H1 (cell line): ENCODE measurements at regions not wholly inside any gene's neighbourhood (a gene's known extent, or its start where the extent isn't known, plus 50 kb on each side); places are given as distances from the start of the nearest gene placed in this dataset.
A peak's percentile ranks its signal among the peaks of the same experiment; 100 is the strongest.
"Not testable (repeated sequence)": the region's sequence is repeated elsewhere in the genome, so short reads cannot be mapped to it uniquely, and the experiment has no call there.

Experiments
- CTCF ChIA-PET: fragments of 300-600 bp; sonication (Branson Sonifier 250); formaldehyde crosslinking; loops from one replicate; lab custom pipeline; 2021; ENCODE audit not compliant: partially characterized antibody; lab: Charles Lee
- POLR2A ChIA-PET: fragments of 300-600 bp; sonication (Branson Sonifier 250); formaldehyde crosslinking; loops from one replicate; lab custom pipeline; 2021; ENCODE audit warnings: inconsistent platforms; ENCODE audit not compliant: partially characterized antibody; lab: Charles Lee
- DNase-seq, 2 experiments: peaks; one replicate each; pipeline versions ENCODE4 v3.0.0 to v3.0.0-alpha.2; 2010 to 2022; ENCODE audit warnings: low spot score in 2 of 2, low read depth in 1 of 2, mixed read lengths in 1 of 2
- FAIRE-seq: peaks from 2 replicates; lab custom pipeline; 2011; peaks lifted over from hg19 to GRCh38; lab: Jason Lieb, UNC
- H2AFZ ChIP-seq: 2 replicates; pipeline ENCODE4 v1.8.1; 2012; ENCODE audit warnings: low read length, inconsistent platforms
- H2AK5ac ChIP-seq: 2 replicates; pipeline ENCODE4 v1.6.1; 2013; ENCODE audit warnings: low read depth, low read length
- H2BK120ac ChIP-seq: replicated peaks from 2 replicates; pipeline ENCODE3; 2013; ENCODE audit warnings: low read depth, low read length, inconsistent platforms
- H2BK12ac ChIP-seq: 2 replicates; pipeline ENCODE4 v1.6.1; 2013; ENCODE audit warnings: low read depth, low read length
- H2BK15ac ChIP-seq: 2 replicates; pipeline ENCODE4 v1.6.1; 2013; ENCODE audit warnings: low read length
- H2BK20ac ChIP-seq: 2 replicates; pipeline ENCODE4 v1.6.1; 2013; ENCODE audit warnings: low read length
- H2BK5ac ChIP-seq: 2 replicates; pipeline ENCODE4 v1.6.1; 2013; ENCODE audit warnings: low read depth, low read length
- H3K14ac ChIP-seq: 2 replicates; pipeline ENCODE4 v1.6.1; 2013; ENCODE audit warnings: inconsistent platforms; ENCODE audit not compliant: insufficient read length
- H3K18ac ChIP-seq: 2 replicates; pipeline ENCODE4 v1.6.1; 2013; ENCODE audit warnings: low read length; ENCODE audit errors: extremely low read depth
- H3K23ac ChIP-seq: 2 replicates; pipeline ENCODE4 v1.6.1; 2013; ENCODE audit warnings: inconsistent platforms; ENCODE audit not compliant: insufficient read length
- H3K23me2 ChIP-seq: 2 replicates; pipeline ENCODE4 v1.6.1; 2013; ENCODE audit warnings: low read depth, low read length
- H3K27ac ChIP-seq: 2 replicates; pipeline ENCODE4 v1.6.1; 2011; ENCODE audit warnings: low read depth, low read length, inconsistent platforms
- H3K27me3 ChIP-seq, 4 experiments: replicated peaks in 1 of 4; 1 replicate in 1 of 4; 2 replicates in 3 of 4; pipeline versions ENCODE4 v1.6.1 to v1.8.1; 2011 to 2013; ENCODE audit warnings: low read length in 3 of 4, mild to moderate bottlenecking in 3 of 4, inconsistent platforms in 2 of 4, mixed read lengths in 2 of 4, moderate library complexity in 1 of 4; ENCODE audit not compliant: control insufficient read depth in 3 of 4, insufficient read depth in 3 of 4; ENCODE audit errors: extremely low read depth in 1 of 4
- H3K36me3 ChIP-seq, 4 experiments: 2 replicates each; pipeline versions ENCODE4 v1.6.1 to v1.8.1; 2011 to 2013; ENCODE audit warnings: mild to moderate bottlenecking in 4 of 4, low read length in 3 of 4, moderate library complexity in 2 of 4, control low read depth in 1 of 4, inconsistent platforms in 1 of 4; ENCODE audit not compliant: insufficient read depth in 4 of 4, control insufficient read depth in 2 of 4
- H3K4ac ChIP-seq: replicated peaks from 2 replicates; pipeline ENCODE3; 2013; ENCODE audit warnings: low read length, low read depth, mixed read lengths, inconsistent platforms; ENCODE audit not compliant: insufficient read length
- H3K4me1 ChIP-seq, 4 experiments: replicated peaks in 1 of 4; 1 replicate in 1 of 4; 2 replicates in 3 of 4; pipeline versions ENCODE4 v1.6.1 to v1.8.1; 2011 to 2013; ENCODE audit warnings: low read length in 3 of 4, inconsistent platforms in 2 of 4, mixed read lengths in 1 of 4; ENCODE audit not compliant: insufficient read depth in 4 of 4, control insufficient read depth in 3 of 4
- H3K4me2 ChIP-seq, 2 experiments: 2 replicates each; pipeline versions ENCODE4 v1.6.1 to v1.8.1; 2011 to 2013; ENCODE audit warnings: low read depth in 2 of 2, low read length in 2 of 2, control low read depth in 1 of 2, inconsistent platforms in 1 of 2, mild to moderate bottlenecking in 1 of 2; ENCODE audit not compliant: insufficient read depth in 1 of 2
- H3K4me3 ChIP-seq, 4 experiments: fragments of 200-600, 300-600 bp in 1 of 4; sonication (generic), shearing (Covaris generic), sonication (Bioruptor Twin) in 1 of 4; 2 replicates each; pipeline versions ENCODE4 v1.5.1 to v1.8.1; 2011 to 2016; ENCODE audit warnings: low read length in 4 of 4, low read depth in 3 of 4, control low read depth in 2 of 4, inconsistent platforms in 2 of 4, mild to moderate bottlenecking in 2 of 4, mixed read lengths in 1 of 4, moderate library complexity in 1 of 4; ENCODE audit not compliant: insufficient read depth in 2 of 4; ENCODE audit errors: extremely low read depth in 1 of 4
- H3K56ac ChIP-seq: replicated peaks from 2 replicates; pipeline ENCODE3; 2013; ENCODE audit warnings: low read depth, mild to moderate bottlenecking, mixed read lengths, low read length, inconsistent platforms; ENCODE audit not compliant: insufficient read length
- H3K79me1 ChIP-seq: 2 replicates; pipeline ENCODE4 v1.6.1; 2013; ENCODE audit warnings: low read depth, low read length, control low read depth
- H3K79me2 ChIP-seq, 2 experiments: 2 replicates each; pipeline versions ENCODE4 v1.6.1 to v1.8.1; 2012 to 2013; ENCODE audit warnings: low read length in 2 of 2, mild to moderate bottlenecking in 2 of 2, inconsistent platforms in 1 of 2; ENCODE audit not compliant: insufficient read depth in 2 of 2, control insufficient read depth in 1 of 2
- H3K9ac ChIP-seq, 4 experiments: replicated peaks in 1 of 4; 1 replicate in 1 of 4; 2 replicates in 3 of 4; pipeline versions ENCODE4 v1.6.1 to v1.8.1; 2011 to 2013; ENCODE audit warnings: low read depth in 3 of 4, low read length in 3 of 4, control low read depth in 2 of 4, mild to moderate bottlenecking in 2 of 4, moderate library complexity in 2 of 4, inconsistent platforms in 1 of 4; ENCODE audit errors: extremely low read depth in 1 of 4
- H3K9me3 ChIP-seq, 2 experiments: 2 replicates each; pipeline versions ENCODE4 v1.6.1 to v1.8.1; 2012 to 2013; ENCODE audit warnings: mild to moderate bottlenecking in 2 of 2, moderate library complexity in 2 of 2, control low read depth in 1 of 2, inconsistent platforms in 1 of 2, low read depth in 1 of 2, low read length in 1 of 2, mixed read lengths in 1 of 2; ENCODE audit not compliant: insufficient read depth in 2 of 2
- H4K20me1 ChIP-seq, 2 experiments: replicated peaks in 1 of 2; 2 replicates each; pipeline versions ENCODE3 to v1.8.1; 2011 to 2013; ENCODE audit warnings: inconsistent platforms in 2 of 2, low read length in 2 of 2, mild to moderate bottlenecking in 1 of 2; ENCODE audit not compliant: insufficient read depth in 2 of 2, control insufficient read depth in 1 of 2
- H4K5ac ChIP-seq: 2 replicates; pipeline ENCODE4 v1.6.1; 2013; ENCODE audit warnings: low read length, low read depth, mixed read lengths, inconsistent platforms; ENCODE audit not compliant: insufficient read length
- H4K8ac ChIP-seq: 2 replicates; pipeline ENCODE4 v1.8.0; 2013; ENCODE audit warnings: mild to moderate bottlenecking, moderate library complexity, low read length, inconsistent platforms; ENCODE audit not compliant: insufficient read depth; ENCODE audit errors: extremely low read depth
- H4K91ac ChIP-seq: replicated peaks from 2 replicates; pipeline ENCODE3; 2013; ENCODE audit warnings: low read length, mixed read lengths, inconsistent platforms; ENCODE audit not compliant: insufficient read length
- E2F6 ChIP-seq: IDR thresholded peaks from 2 replicates; pipeline ENCODE4 v1.6.1; 2012; ENCODE audit warnings: inconsistent platforms
- KDM4A ChIP-seq: IDR thresholded peaks from one replicate; pipeline ENCODE4 v1.7.1; 2012; ENCODE audit warnings: low read depth, mild to moderate bottlenecking, moderate library complexity, low read length, inconsistent platforms; ENCODE audit not compliant: severe bottlenecking
- MAX ChIP-seq: IDR thresholded peaks from 2 replicates; pipeline ENCODE4 v1.6.1; 2012; ENCODE audit warnings: inconsistent platforms
- WGBS, 2 experiments: shearing (Covaris generic) in 1 of 2; methylation state at CpG; one replicate each; pipeline versions ENCODE4 v1.1.6 to v1.1.7; 2013 to 2015; ENCODE audit warnings: low lambda C conversion rate in 2 of 2, mixed read lengths in 2 of 2, inconsistent platforms in 1 of 2, low coverage in 1 of 2, missing lambda C conversion rate in 1 of 2; ENCODE audit not compliant: insufficient replicate concordance in 2 of 2, insufficient coverage in 1 of 2, insufficient read length in 1 of 2; ENCODE audit errors: extremely low coverage in 1 of 2, missing lambda C conversion rate in 1 of 2; 5-methylcytosine and 5-hydroxymethylcytosine counted together

GRCh38 chr3:125917020-125917549 is 51.9 kb upstream of the ROPN1B start:
- H3K4me3 ChIP-seq, result peak overlapping the region; percentile 17 to 72 (median 66)
- H3K23ac ChIP-seq, H3K14ac ChIP-seq, H3K79me2 ChIP-seq, H4K91ac ChIP-seq, H3K56ac ChIP-seq, H3K4me1 ChIP-seq, H3K4ac ChIP-seq, H4K5ac ChIP-seq, H2BK20ac ChIP-seq, H3K79me1 ChIP-seq, H3K36me3 ChIP-seq, H3K27me3 ChIP-seq, FAIRE-seq, H3K23me2 ChIP-seq, H3K9me3 ChIP-seq, H4K20me1 ChIP-seq, POLR2A ChIA-PET, H2BK120ac ChIP-seq, H2BK15ac ChIP-seq: not testable (repeated sequence)
- H2AK5ac ChIP-seq, result peak overlapping the region; percentile 86; the same call in 1 of the 2 replicates
- TF ChIP-seq E2F6 (peak; percentile 51; the same call in 1 of the 2 replicates), MAX (0 out of 2 replicates have a peak, but pooled peaks have one; percentile 9), KDM4A (peak; percentile 12)
- H3K4me2 ChIP-seq, result peak overlapping the region; percentile 68 to 74
- peak overlapping the region in 3 of 4 experiments; percentile 49 to 67 (median 65); a peak in 5 of 7 replicates for H3K9ac ChIP-seq
- 0 out of 2 replicates have a peak overlapping the region, but pooled peaks have one; percentile 9 for H2BK12ac ChIP-seq
- H2BK5ac ChIP-seq, result peak overlapping the region; percentile 75; the same call in 1 of the 2 replicates
- H3K27ac ChIP-seq, result peak overlapping the region; percentile 73; the same call in 1 of the 2 replicates
- peak overlapping the region; percentile 13; the same call in 1 of the 2 replicates for H2AFZ ChIP-seq
- CTCF ChIA-PET, result interaction anchor here (0.6 to 0.9 kb wide), 3 partner anchors 176 to 349 kb away, joined by 3 read pairs; no protein-coding TSS in a partner anchor
- 12% methylated on average over 12 of the region's 12 CpGs; no CpG with 5 or more reads in 1 of the 2 experiments for WGBS, 2 experiments
- peak in 1 of 2 experiments; percentile 54 for DNase-seq
- H3K18ac ChIP-seq, result peak overlapping the region; percentile 42; the same call in 1 of the 2 replicates
- peak overlapping the region; percentile 81; the same call in 1 of the 2 replicates for H4K8ac ChIP-seq
